ACHN (cell line): ENCODE measurements at regions not wholly inside any gene's neighbourhood (a gene's known extent, or its start where the extent isn't known, plus 50 kb on each side); places are given as distances from the start of the nearest gene placed in this dataset.

Experiments used
- DNase-seq: peaks from one replicate; pipeline ENCODE4 v3.0.0-alpha.2; 2015
- in situ Hi-C: cut with HindIII; loops from 2 replicates; pipeline ENCODE4 v1.10.0; 2017; ENCODE audit warnings: low sequenced_read_pairs, low pct_ligation_motif_present, low pct_unique_long_range_greater_than_20kb

- in situ Hi-C loops, result no loop called here
- DNase-seq, result no peak
Observed at GRCh38 chr21:16644685-16645084, 868.2 kb upstream of the CXADR start.

DNA sequence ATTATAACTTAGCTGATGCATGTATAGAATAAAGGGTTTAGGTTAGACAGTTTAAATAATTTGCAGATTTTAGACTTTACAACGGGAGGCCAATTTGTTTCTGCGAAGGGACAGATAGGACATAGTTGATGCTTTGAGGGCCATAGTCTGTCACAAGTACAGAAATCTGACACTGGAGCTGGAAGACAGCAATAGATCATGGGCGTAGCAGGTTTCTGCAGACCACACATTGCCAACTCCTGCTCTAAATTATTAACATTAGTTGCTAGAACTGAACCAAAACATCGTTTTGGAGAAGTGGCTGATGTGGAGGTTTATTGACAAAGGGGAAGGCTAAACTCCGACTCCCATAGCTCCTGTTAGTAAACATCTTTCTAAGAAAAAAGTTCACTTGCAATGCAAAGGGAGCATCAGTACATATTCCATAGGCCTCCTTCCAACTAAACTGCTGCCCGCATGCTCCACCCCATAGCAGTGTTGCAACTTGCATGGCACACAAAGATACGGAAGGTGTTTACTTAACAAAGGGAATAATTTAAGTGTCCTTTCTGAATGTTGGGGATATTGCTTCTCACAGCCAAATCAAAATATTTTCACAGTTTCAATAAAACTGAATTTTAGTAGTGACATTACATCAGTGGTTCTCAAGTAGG, 862.0 kb upstream of the CXADR start:
- in situ Hi-C loops, result no loop called here
- no peak for DNase-seq

GRCh38 chr21:16651956-16652355, 860.9 kb upstream of the CXADR start:
- no peak for DNase-seq
- in situ Hi-C loops, result no loop called here

DNA sequence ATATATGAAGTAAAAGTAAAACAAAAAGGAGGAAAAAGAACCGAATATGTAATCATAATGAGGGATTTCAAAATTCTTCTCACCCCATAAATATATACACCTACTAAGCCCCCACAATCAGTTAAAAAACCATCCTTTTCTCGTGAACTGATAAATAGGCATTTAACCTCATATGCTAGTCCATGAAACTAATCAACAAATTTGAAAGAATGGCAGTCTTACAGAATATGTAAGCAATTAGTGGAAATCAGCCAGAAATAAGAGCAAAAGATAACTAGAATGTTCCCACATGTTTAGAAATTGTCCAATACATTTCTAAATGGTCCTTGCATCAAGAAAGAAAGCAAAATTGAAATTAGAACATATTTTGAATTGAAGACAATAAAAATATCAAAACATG, 849.4 kb upstream of the CXADR start:
- no peak for DNase-seq
- in situ Hi-C loops, result no loop called here

GRCh38 chr21:16667395-16667794, 845.4 kb upstream of the CXADR start:
- no peak for DNase-seq
- in situ Hi-C loops, result no loop called here

GRCh38 chr21:16674949-16675348, 837.9 kb upstream of the CXADR start:
- in situ Hi-C loops, result no loop called here
- DNase-seq, result no peak

DNA sequence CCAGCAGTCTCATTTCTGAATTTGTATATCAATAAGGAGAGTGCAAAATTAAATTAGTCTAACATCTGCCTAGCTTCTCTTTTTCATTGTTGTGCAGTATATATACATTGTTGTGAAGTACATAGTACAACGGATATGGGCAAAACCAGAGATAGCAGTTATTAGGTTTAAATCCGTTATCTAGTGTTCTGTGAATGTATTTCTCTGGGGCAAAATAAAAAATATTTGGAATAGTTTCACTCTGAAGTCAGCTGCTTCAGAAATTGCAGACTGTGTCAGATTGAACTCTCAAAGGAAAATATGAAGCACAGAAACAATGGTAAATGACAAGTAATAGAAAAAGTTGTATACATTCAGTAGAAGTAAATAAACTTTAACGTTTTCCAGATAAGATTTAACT, 836.5 kb upstream of the CXADR start:
- DNase-seq, result peak; percentile 1
- in situ Hi-C loops, result no loop called here

GRCh38 chr21:16678429-16679160, 834.2 kb upstream of the CXADR start:
- DNase-seq, result no peak

GRCh38 chr21:16695074-16695473, 817.8 kb upstream of the CXADR start:
- in situ Hi-C loops, result no loop called here
- no peak for DNase-seq

More at GRCh38 chr21:16678429-16679160, 834.2 kb upstream of the CXADR start:
- in situ Hi-C loops, result no loop called here

GRCh38 chr21:16707274-16707673, 805.6 kb upstream of the CXADR start:
- in situ Hi-C loops, result no loop called here
- no peak for DNase-seq

- in situ Hi-C loops, result no loop called here
- no peak for DNase-seq
Observed at GRCh38 chr21:16708101-16708835, 804.6 kb upstream of the CXADR start.

- in situ Hi-C loops, result no loop called here
- no peak for DNase-seq
Observed at GRCh38 chr21:16709866-16710550, 802.8 kb upstream of the CXADR start.

- in situ Hi-C loops, result no loop called here
- DNase-seq, result no peak
Observed at GRCh38 chr21:16711757-16712156, 801.1 kb upstream of the CXADR start.

- in situ Hi-C loops, result no loop called here
Observed at GRCh38 chr21:16713331-16714117, 799.3 kb upstream of the CXADR start.

GRCh38 chr21:16740511-16740910, 772.3 kb upstream of the CXADR start:
- in situ Hi-C loops, result no loop called here
- DNase-seq, result no peak

More at GRCh38 chr21:16713331-16714117, 799.3 kb upstream of the CXADR start:
- DNase-seq, result no peak

DNA sequence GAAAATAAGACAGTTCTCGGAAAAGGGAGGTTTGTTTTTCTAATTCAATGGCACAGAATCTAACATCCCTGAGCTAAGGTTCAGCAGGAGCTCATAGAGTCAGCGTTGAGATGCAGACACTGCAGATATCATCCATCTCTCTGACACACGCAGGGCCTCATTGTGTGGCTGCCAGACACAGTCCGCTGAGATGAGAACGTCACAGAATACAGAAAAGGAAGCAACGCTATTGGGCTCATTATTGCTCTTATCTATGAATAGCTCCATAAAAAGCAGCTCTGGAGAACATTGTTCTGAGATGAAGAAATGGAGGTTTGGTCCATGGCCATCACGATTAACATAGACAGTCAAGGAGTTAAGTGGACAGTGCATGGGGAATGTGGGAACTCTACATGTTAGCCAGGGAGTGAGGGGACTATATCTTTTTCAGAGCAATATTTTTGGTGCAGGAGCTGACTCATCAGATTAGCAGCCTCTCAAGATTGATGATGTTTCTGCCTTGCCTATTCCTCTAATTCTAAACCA, 771.6 kb upstream of the CXADR start:
- DNase-seq, result no peak
- in situ Hi-C loops, result no loop called here

- DNase-seq, result no peak
- in situ Hi-C loops, result no loop called here
Observed at GRCh38 chr21:16742131-16742641, 770.7 kb upstream of the CXADR start.

GRCh38 chr21:16742741-16743140, 770.1 kb upstream of the CXADR start:
- DNase-seq, result no peak
- in situ Hi-C loops, result no loop called here
